ENCODE measurements at regions not wholly inside any gene's neighbourhood (a gene's known extent, or its start where the extent isn't known, plus 50 kb on each side); places are given as distances from the start of the nearest gene placed in this dataset.
"Not testable (repeated sequence)": the region's sequence is repeated elsewhere in the genome, so short reads cannot be mapped to it uniquely, and the experiment has no call there.

DNA sequence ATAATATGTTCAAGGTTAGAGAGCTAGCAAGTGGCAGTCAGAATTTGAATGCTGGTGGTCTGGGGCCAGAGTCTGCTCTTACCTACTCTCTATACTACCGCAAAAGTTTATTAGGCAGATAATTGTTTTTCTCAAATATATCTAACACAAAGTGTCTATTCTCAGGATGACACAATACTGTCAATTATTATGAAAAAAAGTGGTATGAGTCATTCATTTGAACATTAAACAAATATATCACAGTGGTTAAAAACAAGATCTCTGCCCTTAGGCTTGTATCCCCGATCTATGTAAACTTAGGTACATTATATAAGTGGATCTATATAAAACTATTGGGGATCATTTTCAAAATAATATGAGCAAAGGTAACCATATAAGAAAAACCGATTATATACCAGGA is 354.9 kb downstream of the CETN3 start:
- Mint-ChIP-seq H3K4me1 (ENCODE audit: low read depth) (peaks cover 17% of the 10 kb centered on the region), H3K27me3 (no peaks in the 10 kb centered on the region), H3K27ac (no peak overlapping the region), H3K9me3 (ENCODE audit: low read depth) (no peaks in the 10 kb centered on the region), H3K4me3 (ENCODE audit: low read depth) (no peak overlapping the region), H3K36me3 (ENCODE audit: insufficient read depth) (no peaks in the 10 kb centered on the region)
- TF ChIP-seq, protein P1, sequence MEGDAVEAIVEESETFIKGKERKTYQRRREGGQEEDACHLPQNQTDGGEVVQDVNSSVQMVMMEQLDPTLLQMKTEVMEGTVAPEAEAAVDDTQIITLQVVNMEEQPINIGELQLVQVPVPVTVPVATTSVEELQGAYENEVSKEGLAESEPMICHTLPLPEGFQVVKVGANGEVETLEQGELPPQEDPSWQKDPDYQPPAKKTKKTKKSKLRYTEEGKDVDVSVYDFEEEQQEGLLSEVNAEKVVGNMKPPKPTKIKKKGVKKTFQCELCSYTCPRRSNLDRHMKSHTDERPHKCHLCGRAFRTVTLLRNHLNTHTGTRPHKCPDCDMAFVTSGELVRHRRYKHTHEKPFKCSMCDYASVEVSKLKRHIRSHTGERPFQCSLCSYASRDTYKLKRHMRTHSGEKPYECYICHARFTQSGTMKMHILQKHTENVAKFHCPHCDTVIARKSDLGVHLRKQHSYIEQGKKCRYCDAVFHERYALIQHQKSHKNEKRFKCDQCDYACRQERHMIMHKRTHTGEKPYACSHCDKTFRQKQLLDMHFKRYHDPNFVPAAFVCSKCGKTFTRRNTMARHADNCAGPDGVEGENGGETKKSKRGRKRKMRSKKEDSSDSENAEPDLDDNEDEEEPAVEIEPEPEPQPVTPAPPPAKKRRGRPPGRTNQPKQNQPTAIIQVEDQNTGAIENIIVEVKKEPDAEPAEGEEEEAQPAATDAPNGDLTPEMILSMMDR (IDR thresholded peaks at IDR 0.05; ENCODE audit: unreplicated experiment) = no peak
- DNase-seq (ENCODE audit: low spot score, unreplicated experiment) = no peak

DNA sequence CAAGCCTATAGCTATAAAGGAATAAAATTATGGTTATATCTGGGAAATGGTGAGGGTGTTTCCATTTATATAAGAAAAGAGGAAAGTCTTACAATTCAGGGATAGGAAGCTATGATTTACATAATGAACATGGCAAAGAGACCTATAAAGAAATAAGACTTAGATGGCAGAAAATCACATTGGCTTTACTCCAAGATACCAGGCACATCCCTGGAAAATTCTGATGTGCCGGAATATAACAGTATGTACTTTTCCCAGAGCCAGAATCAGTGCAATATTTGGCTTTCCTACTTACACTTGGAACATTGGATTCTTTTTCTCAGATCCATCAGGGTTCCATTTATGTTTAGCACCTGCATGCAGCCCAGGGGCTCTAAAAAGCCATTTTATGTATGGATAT is 357.8 kb downstream of the CETN3 start:
- peaks cover 3% of the 10 kb centered on the region for H3K9me3 Mint-ChIP-seq (ENCODE audit: low read depth)
- TF ChIP-seq, protein P1 (IDR thresholded peaks at IDR 0.05; ENCODE audit: unreplicated experiment) = no peak
- no peak overlapping the region for H3K27ac Mint-ChIP-seq
- no peaks in the 10 kb centered on the region for H3K27me3 Mint-ChIP-seq
- no peak for DNase-seq (ENCODE audit: low spot score, unreplicated experiment)
- peaks cover 15% of the 10 kb centered on the region for H3K4me1 Mint-ChIP-seq (ENCODE audit: low read depth)
- no peaks in the 10 kb centered on the region for H3K36me3 Mint-ChIP-seq (ENCODE audit: insufficient read depth)
- no peak overlapping the region for H3K4me3 Mint-ChIP-seq (ENCODE audit: low read depth)

DNA sequence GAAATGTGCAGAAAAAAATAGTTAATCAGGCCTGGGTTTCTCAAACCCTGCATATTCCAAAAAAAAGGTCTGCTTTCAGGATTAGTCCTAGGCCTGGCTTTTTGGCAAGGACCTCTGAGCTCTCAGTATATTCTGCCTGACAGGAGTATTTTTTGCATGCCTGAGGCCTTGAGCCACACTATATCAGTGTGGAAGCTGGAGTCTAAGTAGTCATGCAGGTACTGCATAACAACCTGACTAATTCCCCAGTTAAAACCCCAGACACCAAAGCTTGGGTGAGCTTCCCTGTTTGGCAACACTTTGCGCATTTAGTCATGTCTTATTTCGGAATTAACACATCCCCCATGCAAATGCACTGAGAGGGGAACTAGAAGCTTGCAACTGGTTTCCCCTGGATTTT is 359.5 kb downstream of the CETN3 start:
- no peaks in the 10 kb centered on the region for H3K4me1 Mint-ChIP-seq (ENCODE audit: low read depth)
- DNase-seq (ENCODE audit: low spot score, unreplicated experiment) = no peak
- TF ChIP-seq, protein P1 (IDR thresholded peaks at IDR 0.05; ENCODE audit: unreplicated experiment) = no peak
- no peaks in the 10 kb centered on the region for H3K27me3 Mint-ChIP-seq
- H3K27ac Mint-ChIP-seq = no peak overlapping the region
- H3K4me3 Mint-ChIP-seq (ENCODE audit: low read depth) = no peak overlapping the region
- H3K9me3 Mint-ChIP-seq (ENCODE audit: low read depth) = peaks cover 3% of the 10 kb centered on the region
- H3K36me3 Mint-ChIP-seq (ENCODE audit: insufficient read depth) = no peaks in the 10 kb centered on the region

DNA sequence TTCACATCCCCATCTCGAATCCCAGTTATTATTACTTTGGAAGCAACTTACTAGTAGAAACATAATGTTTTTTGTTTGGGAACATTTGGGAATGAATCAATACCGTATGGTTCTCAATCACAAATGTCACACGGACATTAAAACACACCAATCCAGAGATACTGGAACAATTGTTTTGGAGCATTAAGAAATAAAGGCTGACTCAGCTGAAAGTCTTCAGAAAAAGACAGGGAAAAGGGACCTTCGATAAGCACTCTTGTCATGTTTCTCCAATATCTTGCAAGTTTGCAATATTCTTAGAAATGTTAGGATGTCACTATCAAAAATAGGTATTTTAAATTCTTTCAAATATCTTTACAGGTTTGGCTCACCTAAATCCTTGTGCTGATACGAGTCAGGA is 362.4 kb downstream of the CETN3 start:
- no peak for DNase-seq (ENCODE audit: low spot score, unreplicated experiment)
- TF ChIP-seq, protein P1 (IDR thresholded peaks at IDR 0.05; ENCODE audit: unreplicated experiment) = no peak

DNA sequence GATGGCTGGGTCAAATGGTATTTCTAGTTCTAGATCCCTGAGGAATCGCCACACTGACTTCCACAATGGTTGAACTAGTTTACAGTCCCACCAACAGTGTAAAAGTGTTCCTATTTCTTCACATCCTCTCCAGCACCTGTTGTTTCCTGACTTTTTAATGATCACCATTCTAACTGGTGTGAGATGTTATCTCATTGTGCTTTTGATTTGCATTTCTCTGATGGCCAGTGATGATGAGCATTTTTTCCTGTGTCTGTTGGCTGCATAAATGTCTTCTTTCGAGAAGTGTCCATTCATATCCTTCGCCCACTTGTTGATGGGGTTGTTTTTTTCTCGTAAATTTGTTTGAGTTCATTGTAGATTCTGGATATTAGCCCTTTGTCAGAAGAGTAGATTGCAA is 369.5 kb downstream of the CETN3 start:
- H3K4me1 Mint-ChIP-seq (ENCODE audit: low read depth); H3K27me3 Mint-ChIP-seq; H3K36me3 Mint-ChIP-seq (ENCODE audit: insufficient read depth); H3K4me3 Mint-ChIP-seq (ENCODE audit: low read depth); H3K27ac Mint-ChIP-seq; DNase-seq (ENCODE audit: low spot score, unreplicated experiment): not testable (repeated sequence)
- peaks cover 16% of the 10 kb centered on the region for H3K9me3 Mint-ChIP-seq (ENCODE audit: low read depth)

More for the DNA sequence above, 362.4 kb downstream of the CETN3 start:
- Mint-ChIP-seq H3K9me3 (ENCODE audit: low read depth) (peaks cover 3% of the 10 kb centered on the region), H3K4me3 (ENCODE audit: low read depth) (no peak overlapping the region), H3K27ac (no peak overlapping the region), H3K27me3 (no peaks in the 10 kb centered on the region), H3K4me1 (ENCODE audit: low read depth) (no peaks in the 10 kb centered on the region), H3K36me3 (ENCODE audit: insufficient read depth) (no peaks in the 10 kb centered on the region)

DNA sequence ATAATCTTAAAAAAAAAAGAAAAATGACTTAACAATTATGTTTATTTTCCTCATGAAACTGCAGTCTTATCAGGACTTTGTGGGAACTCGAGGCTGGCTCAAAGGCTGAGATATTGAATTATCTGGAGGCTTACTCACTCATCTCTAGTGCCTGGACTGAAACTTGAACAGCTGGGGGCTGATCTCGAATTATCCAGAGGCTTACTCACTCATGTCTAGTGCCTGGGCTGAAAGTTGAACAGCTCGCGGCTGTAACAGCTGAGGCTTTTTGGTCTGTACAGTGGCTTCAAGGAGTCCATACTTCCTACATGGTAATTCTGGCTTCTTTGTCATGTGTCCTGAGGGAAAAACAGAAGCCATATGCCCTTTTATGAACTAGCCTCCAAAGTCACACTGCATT is 371.9 kb downstream of the CETN3 start:
- H3K9me3 Mint-ChIP-seq (ENCODE audit: low read depth) = peaks cover 33% of the 10 kb centered on the region
- no peaks in the 10 kb centered on the region for H3K4me1 Mint-ChIP-seq (ENCODE audit: low read depth)
- TF ChIP-seq, protein P1 (IDR thresholded peaks at IDR 0.05; ENCODE audit: unreplicated experiment) = no peak
- H3K27ac Mint-ChIP-seq = no peak overlapping the region
- H3K4me3 Mint-ChIP-seq (ENCODE audit: low read depth) = no peak overlapping the region
- peaks cover 5% of the 10 kb centered on the region for H3K36me3 Mint-ChIP-seq (ENCODE audit: insufficient read depth)
- no peaks in the 10 kb centered on the region for H3K27me3 Mint-ChIP-seq
- DNase-seq (ENCODE audit: low spot score, unreplicated experiment) = no peak
